DND-41 (cell line): ENCODE measurements at regions not wholly inside any gene's neighbourhood (a gene's known extent, or its start where the extent isn't known, plus 50 kb on each side); places are given as distances from the start of the nearest gene placed in this dataset.
"Not testable (repeated sequence)": the region's sequence is repeated elsewhere in the genome, so short reads cannot be mapped to it uniquely, and the experiment has no call there.

Experiments used
- ATAC-seq: fragments of 200-7000 bp; cut with Tn5 transposase; 3 replicates; pipeline ENCODE4 v1.9.1; 2021; ENCODE audit warnings: low read depth; ENCODE audit not compliant: insufficient read depth
- DNase-seq: peaks from one replicate; pipeline ENCODE4 v3.0.0-alpha.2; 2020
- H2AFZ ChIP-seq: 2 replicates; pipeline ENCODE4 v1.6.0; 2012; ENCODE audit warnings: low read depth, low read length
- H3K27ac ChIP-seq: 2 replicates; pipeline ENCODE4 v1.5.1; 2012; ENCODE audit warnings: low read length, inconsistent platforms
- H3K27me3 ChIP-seq: fragments of 200-600 bp; sonication (generic); 2 replicates; pipeline ENCODE4 v1.6.0; 2012; ENCODE audit warnings: low read length, mild to moderate bottlenecking, inconsistent platforms; ENCODE audit not compliant: insufficient read depth, poor library complexity
- H3K36me3 ChIP-seq: 2 replicates; pipeline ENCODE4 v1.5.1; 2012; ENCODE audit warnings: low read length, inconsistent platforms; ENCODE audit not compliant: insufficient read depth
- H3K4me1 ChIP-seq: 2 replicates; pipeline ENCODE4 v1.5.1; 2012; ENCODE audit warnings: mild to moderate bottlenecking, low read length; ENCODE audit not compliant: insufficient read depth
- H3K4me2 ChIP-seq: 2 replicates; pipeline ENCODE4 v1.6.0; 2012; ENCODE audit warnings: mild to moderate bottlenecking, moderate library complexity, low read length, inconsistent platforms; ENCODE audit not compliant: insufficient read depth
- H3K4me3 ChIP-seq, 2 experiments: fragments of 200-600 bp in 1 of 2; shearing (Covaris generic) in 1 of 2; 2 replicates each; pipeline ENCODE4 v1.5.1; 2012 to 2016; ENCODE audit warnings: inconsistent platforms in 2 of 2, low read length in 2 of 2, mild to moderate bottlenecking in 2 of 2, low read depth in 1 of 2, moderate library complexity in 1 of 2
- H3K79me2 ChIP-seq: 2 replicates; pipeline ENCODE4 v1.6.0; 2012; ENCODE audit warnings: low read length, inconsistent platforms; ENCODE audit not compliant: insufficient read depth
- H3K9ac ChIP-seq: 2 replicates; pipeline ENCODE4 v1.6.0; 2012; ENCODE audit warnings: low read depth, mild to moderate bottlenecking, inconsistent platforms, low read length, moderate library complexity
- H3K9me3 ChIP-seq: 2 replicates; pipeline ENCODE4 v1.5.1; 2012; ENCODE audit warnings: low read length, moderate library complexity, mild to moderate bottlenecking, inconsistent platforms; ENCODE audit not compliant: insufficient read depth, severe bottlenecking
- H4K20me1 ChIP-seq: 2 replicates; pipeline ENCODE4 v1.6.0; 2012; ENCODE audit warnings: low read length; ENCODE audit not compliant: insufficient read depth

DNA sequence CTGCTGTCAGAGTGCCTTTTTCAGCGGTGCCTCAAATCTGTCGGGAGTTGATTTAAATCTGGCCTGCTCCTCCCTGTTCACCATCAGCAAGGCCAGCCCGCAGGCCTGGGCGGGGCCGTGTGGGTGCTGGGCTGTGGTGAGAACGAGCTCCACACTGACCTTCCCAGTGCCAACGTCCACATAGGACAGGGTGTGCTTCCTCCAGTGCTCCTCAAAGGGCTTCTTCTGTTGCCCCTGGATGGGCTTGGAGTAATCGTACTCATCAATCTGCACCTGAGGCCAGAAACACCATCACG lies 50.2 kb upstream of the LPCAT1 start:
- H3K4me1 ChIP-seq, H2AFZ ChIP-seq, ATAC-seq, H3K27ac ChIP-seq, H4K20me1 ChIP-seq, H3K9me3 ChIP-seq, H3K79me2 ChIP-seq, H3K9ac ChIP-seq, H3K27me3 ChIP-seq, DNase-seq, H3K4me2 ChIP-seq, H3K4me3 ChIP-seq: not testable (repeated sequence)
- peaks cover 55% of the 10 kb centered on the region for H3K36me3 ChIP-seq

DNA sequence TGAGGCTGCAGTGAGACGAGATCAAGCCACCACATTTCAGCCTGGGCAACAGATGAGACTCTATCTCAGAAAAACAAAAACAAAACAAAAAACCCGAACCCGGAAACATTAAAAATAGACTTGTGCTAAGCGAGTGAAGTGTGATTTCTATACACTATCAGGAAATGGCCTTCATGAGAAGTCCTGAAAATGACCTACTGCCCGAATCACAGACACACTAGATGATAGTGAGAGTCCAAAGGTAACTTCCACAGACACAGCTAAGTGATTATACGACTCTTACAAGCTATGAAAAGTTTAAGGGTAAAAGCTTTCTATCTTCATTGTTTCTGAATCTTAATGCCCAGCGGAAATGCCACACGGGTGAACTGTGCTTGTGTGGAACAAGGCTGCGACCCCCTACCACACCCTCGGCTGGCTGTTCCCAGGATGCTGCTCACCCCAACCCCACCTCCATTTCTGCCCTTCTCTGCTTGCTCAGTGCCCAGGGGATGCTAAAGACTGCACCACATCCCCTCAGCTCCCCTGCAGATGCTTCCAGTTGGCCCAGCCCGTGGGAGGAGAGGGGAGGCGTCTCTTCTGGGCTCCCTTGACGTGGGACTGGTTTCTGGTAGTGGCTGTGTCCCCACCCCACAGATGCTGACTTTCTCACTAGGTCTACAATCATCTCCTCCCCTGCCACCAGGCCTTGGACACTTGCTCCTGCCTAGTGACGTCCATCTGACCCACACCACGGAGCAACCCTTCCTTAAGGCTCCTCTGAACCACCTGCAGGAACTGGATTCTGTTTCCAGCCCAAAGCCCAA lies 49.7 kb upstream of the LPCAT1 start:
- H3K4me2 ChIP-seq, H3K9ac ChIP-seq, H3K27ac ChIP-seq, H3K4me1 ChIP-seq, H3K4me3 ChIP-seq, ATAC-seq, H3K79me2 ChIP-seq, H3K27me3 ChIP-seq, DNase-seq, H2AFZ ChIP-seq, H3K9me3 ChIP-seq, H4K20me1 ChIP-seq: not testable (repeated sequence)
- H3K36me3 ChIP-seq = peaks cover 53% of the 10 kb centered on the region
